ENCODE measurements at regions not wholly inside any gene's neighbourhood (a gene's known extent, or its start where the extent isn't known, plus 50 kb on each side); places are given as distances from the start of the nearest gene placed in this dataset.

GRCh38 chr1:157409927-157410326 is 142.4 kb downstream of the FCRL5 start:
- no peak for DNase-seq
- no peak overlapping the region for H3K4me3 Mint-ChIP-seq
- H3K36me3 Mint-ChIP-seq = no peaks in the 10 kb centered on the region
- ChIA-PET POLR2A (ENCODE audit: partially characterized antibody) (no interaction called here), CTCF (ENCODE audit: partially characterized antibody) (no interaction called here)
- no peak overlapping the region for H3K27ac Mint-ChIP-seq
- H3K9me3 ChIP-seq (ENCODE audit: control insufficient read depth in 1 of 2, low read length in 2 of 2) = no peaks in the 10 kb centered on the region
- no peaks in the 10 kb centered on the region for H3K9me3 Mint-ChIP-seq
- no peaks in the 10 kb centered on the region for H3K4me1 ChIP-seq (ENCODE audit: insufficient read depth, low read length)
- intact Hi-C loops (cut with micrococcal nuclease) = no loop called here
- H3K4me1 Mint-ChIP-seq = no peaks in the 10 kb centered on the region
- no peak overlapping the region for H3K27ac ChIP-seq (ENCODE audit: low read depth, low read length)
- no peaks in the 10 kb centered on the region for H3K27me3 ChIP-seq (ENCODE audit: insufficient read depth, low read length)
- peaks cover 1 to 5% of the 10 kb centered on the region in 2 donors for H3K27me3 Mint-ChIP-seq
- H3K4me3 ChIP-seq (ENCODE audit: low read length in 2 of 2) = no peak overlapping the region
- no peaks in the 10 kb centered on the region for H3K36me3 ChIP-seq (ENCODE audit: insufficient read depth, low read length)

GRCh38 chr1:157407917-157408525 is 144.3 kb downstream of the FCRL5 start:
- CTCF ChIA-PET (ENCODE audit: partially characterized antibody) = no interaction called here
- no peaks in the 10 kb centered on the region for H3K4me1 Mint-ChIP-seq
- H3K36me3 Mint-ChIP-seq = no peaks in the 10 kb centered on the region
- peaks cover 3 to 6% of the 10 kb centered on the region in 2 donors for H3K27me3 Mint-ChIP-seq
- Histone ChIP-seq H3K4me3 (ENCODE audit: low read length in 2 of 2) (no peak overlapping the region), H3K4me1 (ENCODE audit: insufficient read depth, low read length) (no peaks in the 10 kb centered on the region), H3K36me3 (ENCODE audit: insufficient read depth, low read length) (no peaks in the 10 kb centered on the region), H3K9me3 (ENCODE audit: control insufficient read depth in 1 of 2, low read length in 2 of 2) (no peaks in the 10 kb centered on the region), H3K27ac (ENCODE audit: low read depth, low read length) (no peak overlapping the region), H3K27me3 (ENCODE audit: insufficient read depth, low read length) (no peaks in the 10 kb centered on the region)
- no peak overlapping the region for H3K4me3 Mint-ChIP-seq
- H3K9me3 Mint-ChIP-seq = no peaks in the 10 kb centered on the region
- H3K27ac Mint-ChIP-seq = no peak overlapping the region
- intact Hi-C loops (cut with micrococcal nuclease) = no loop called here
- no peak for DNase-seq
- POLR2A ChIA-PET (ENCODE audit: partially characterized antibody) = no interaction called here

GRCh38 chr1:157407367-157407766 is 144.9 kb downstream of the FCRL5 start:
- Mint-ChIP-seq H3K4me3 (no peak overlapping the region), H3K36me3 (no peaks in the 10 kb centered on the region), H3K27me3 (peaks cover 6 to 7% of the 10 kb centered on the region in 2 donors), H3K4me1 (no peaks in the 10 kb centered on the region), H3K27ac (no peak overlapping the region), H3K9me3 (no peaks in the 10 kb centered on the region)
- CTCF ChIA-PET (ENCODE audit: partially characterized antibody) = no interaction called here
- Histone ChIP-seq H3K36me3 (ENCODE audit: insufficient read depth, low read length) (no peaks in the 10 kb centered on the region), H3K27ac (ENCODE audit: low read depth, low read length) (no peak overlapping the region), H3K4me3 (ENCODE audit: low read length in 2 of 2) (no peak overlapping the region), H3K9me3 (ENCODE audit: control insufficient read depth in 1 of 2, low read length in 2 of 2) (no peaks in the 10 kb centered on the region), H3K27me3 (ENCODE audit: insufficient read depth, low read length) (no peaks in the 10 kb centered on the region), H3K4me1 (ENCODE audit: insufficient read depth, low read length) (no peaks in the 10 kb centered on the region)
- intact Hi-C loops (cut with micrococcal nuclease) = no loop called here
- no peak for DNase-seq
- POLR2A ChIA-PET (ENCODE audit: partially characterized antibody) = no interaction called here

- Histone ChIP-seq H3K4me1 (ENCODE audit: insufficient read depth, low read length) (no peaks in the 10 kb centered on the region), H3K4me3 (ENCODE audit: low read length in 2 of 2) (no peak overlapping the region), H3K36me3 (ENCODE audit: insufficient read depth, low read length) (no peaks in the 10 kb centered on the region), H3K27ac (ENCODE audit: low read depth, low read length) (no peak overlapping the region), H3K27me3 (ENCODE audit: insufficient read depth, low read length) (no peaks in the 10 kb centered on the region), H3K9me3 (ENCODE audit: control insufficient read depth in 1 of 2, low read length in 2 of 2) (no peaks in the 10 kb centered on the region)
- no peak for DNase-seq
- intact Hi-C loops (cut with micrococcal nuclease) = no loop called here
- Mint-ChIP-seq H3K4me1 (no peaks in the 10 kb centered on the region), H3K36me3 (no peaks in the 10 kb centered on the region), H3K27me3 (peaks cover 14 to 20% of the 10 kb centered on the region in 2 donors), H3K27ac (no peak overlapping the region), H3K9me3 (no peaks in the 10 kb centered on the region), H3K4me3 (no peak overlapping the region)
- CTCF ChIA-PET (ENCODE audit: partially characterized antibody) = no interaction called here
- POLR2A ChIA-PET (ENCODE audit: partially characterized antibody) = no interaction called here
These were observed 146.7 kb downstream of the FCRL5 start for GRCh38 chr1:157405662-157406061.

- no peaks in the 10 kb centered on the region for H3K36me3 Mint-ChIP-seq
- intact Hi-C loops (cut with micrococcal nuclease) = no loop called here
- H3K36me3 ChIP-seq (ENCODE audit: insufficient read depth, low read length) = no peaks in the 10 kb centered on the region
- no peaks in the 10 kb centered on the region for H3K4me1 Mint-ChIP-seq
- DNase-seq = no peak
- no peak overlapping the region for H3K4me3 Mint-ChIP-seq
- no peak overlapping the region for H3K4me3 ChIP-seq (ENCODE audit: low read length in 2 of 2)
- H3K4me1 ChIP-seq (ENCODE audit: insufficient read depth, low read length) = no peaks in the 10 kb centered on the region
- no peak overlapping the region for H3K27ac Mint-ChIP-seq
- ChIA-PET POLR2A (ENCODE audit: partially characterized antibody) (no interaction called here), CTCF (ENCODE audit: partially characterized antibody) (no interaction called here)
- no peak overlapping the region for H3K27ac ChIP-seq (ENCODE audit: low read depth, low read length)
- H3K27me3 Mint-ChIP-seq = peaks cover 14 to 19% of the 10 kb centered on the region in 2 donors
- H3K9me3 ChIP-seq (ENCODE audit: control insufficient read depth in 1 of 2, low read length in 2 of 2) = no peaks in the 10 kb centered on the region
- no peaks in the 10 kb centered on the region for H3K27me3 ChIP-seq (ENCODE audit: insufficient read depth, low read length)
- H3K9me3 Mint-ChIP-seq = no peaks in the 10 kb centered on the region
These were observed 147.7 kb downstream of the FCRL5 start for GRCh38 chr1:157404614-157405013.

GRCh38 chr1:157404063-157404501 is 148.2 kb downstream of the FCRL5 start:
- Histone ChIP-seq H3K4me3 (ENCODE audit: low read length in 2 of 2) (no peak overlapping the region), H3K4me1 (ENCODE audit: insufficient read depth, low read length) (no peaks in the 10 kb centered on the region), H3K36me3 (ENCODE audit: insufficient read depth, low read length) (no peaks in the 10 kb centered on the region), H3K27ac (ENCODE audit: low read depth, low read length) (no peak overlapping the region), H3K9me3 (ENCODE audit: control insufficient read depth in 1 of 2, low read length in 2 of 2) (no peaks in the 10 kb centered on the region), H3K27me3 (ENCODE audit: insufficient read depth, low read length) (no peaks in the 10 kb centered on the region)
- H3K27me3 Mint-ChIP-seq = peaks cover 17 to 22% of the 10 kb centered on the region in 2 donors
- CTCF ChIA-PET (ENCODE audit: partially characterized antibody) = no interaction called here
- H3K4me3 Mint-ChIP-seq = no peak overlapping the region
- H3K27ac Mint-ChIP-seq = no peak overlapping the region
- intact Hi-C loops (cut with micrococcal nuclease) = no loop called here
- no peak for DNase-seq
- no peaks in the 10 kb centered on the region for H3K36me3 Mint-ChIP-seq
- H3K9me3 Mint-ChIP-seq = no peaks in the 10 kb centered on the region
- no peaks in the 10 kb centered on the region for H3K4me1 Mint-ChIP-seq
- POLR2A ChIA-PET (ENCODE audit: partially characterized antibody) = no interaction called here

- Mint-ChIP-seq H3K9me3 (no peaks in the 10 kb centered on the region), H3K27ac (no peak overlapping the region), H3K36me3 (no peaks in the 10 kb centered on the region), H3K27me3 (peaks cover 22 to 27% of the 10 kb centered on the region in 2 donors), H3K4me1 (no peaks in the 10 kb centered on the region), H3K4me3 (no peak overlapping the region)
- Histone ChIP-seq H3K36me3 (ENCODE audit: insufficient read depth, low read length) (no peaks in the 10 kb centered on the region), H3K27me3 (ENCODE audit: insufficient read depth, low read length) (no peaks in the 10 kb centered on the region), H3K9me3 (ENCODE audit: control insufficient read depth in 1 of 2, low read length in 2 of 2) (no peaks in the 10 kb centered on the region), H3K27ac (ENCODE audit: low read depth, low read length) (no peak overlapping the region), H3K4me1 (ENCODE audit: insufficient read depth, low read length) (no peaks in the 10 kb centered on the region), H3K4me3 (ENCODE audit: low read length in 2 of 2) (no peak overlapping the region)
- POLR2A ChIA-PET (ENCODE audit: partially characterized antibody) = no interaction called here
- CTCF ChIA-PET (ENCODE audit: partially characterized antibody) = no interaction called here
- intact Hi-C loops (cut with micrococcal nuclease) = no loop called here
- no peak for DNase-seq
These were observed 148.7 kb downstream of the FCRL5 start for GRCh38 chr1:157403608-157404007.

- intact Hi-C loops (cut with micrococcal nuclease) = no loop called here
- ChIA-PET POLR2A (ENCODE audit: partially characterized antibody) (no interaction called here), CTCF (ENCODE audit: partially characterized antibody) (no interaction called here)
- H3K4me1 Mint-ChIP-seq = no peaks in the 10 kb centered on the region
- Histone ChIP-seq H3K27ac (ENCODE audit: low read depth, low read length) (no peak overlapping the region), H3K36me3 (ENCODE audit: insufficient read depth, low read length) (no peaks in the 10 kb centered on the region), H3K4me3 (ENCODE audit: low read length in 2 of 2) (no peak overlapping the region), H3K4me1 (ENCODE audit: insufficient read depth, low read length) (no peaks in the 10 kb centered on the region), H3K27me3 (ENCODE audit: insufficient read depth, low read length) (no peaks in the 10 kb centered on the region), H3K9me3 (ENCODE audit: control insufficient read depth in 1 of 2, low read length in 2 of 2) (no peaks in the 10 kb centered on the region)
- H3K4me3 Mint-ChIP-seq = no peak overlapping the region
- H3K27ac Mint-ChIP-seq = no peak overlapping the region
- no peaks in the 10 kb centered on the region for H3K9me3 Mint-ChIP-seq
- DNase-seq = no peak
- no peaks in the 10 kb centered on the region for H3K36me3 Mint-ChIP-seq
- peaks cover 23 to 27% of the 10 kb centered on the region in 2 donors for H3K27me3 Mint-ChIP-seq
These were observed 149.1 kb downstream of the FCRL5 start for GRCh38 chr1:157403203-157403602.

All from CD4-positive, alpha-beta memory T cell (primary cell).